ENCODE measurements at regions not wholly inside any gene's neighbourhood (a gene's known extent, or its start where the extent isn't known, plus 50 kb on each side); places are given as distances from the start of the nearest gene placed in this dataset.
A peak's percentile ranks its signal among the peaks of the same experiment; 100 is the strongest.

DNA sequence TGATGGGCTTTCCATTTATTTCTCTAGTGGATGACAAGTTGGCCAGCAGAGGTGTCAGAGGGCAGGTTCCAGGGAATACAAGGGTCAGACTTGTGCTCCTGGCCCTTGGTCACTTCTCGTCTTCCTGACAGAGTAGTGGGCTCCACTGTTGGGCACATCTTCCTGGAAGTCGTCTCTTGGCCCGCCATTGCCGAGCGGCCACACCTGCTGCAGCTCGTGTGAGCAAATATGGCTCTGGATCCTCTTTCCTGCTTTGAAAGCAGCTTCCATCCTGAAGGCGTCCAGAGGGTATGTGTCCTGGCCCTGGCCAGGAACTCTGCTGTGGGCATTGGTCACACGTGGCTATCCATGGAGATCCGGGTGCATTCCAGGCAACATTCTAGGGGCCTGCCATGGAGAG is 100.2 kb downstream of the SNRPN start:
- H3K9me3 ChIP-seq, result peaks cover 4 to 56% (median 24%) of the 10 kb centered on the region in 4 donors
- no CpG with 5 or more reads among the region's 9 CpGs for WGBS (ENCODE audit: insufficient coverage, low coverage, low lambda C conversion rate, missing lambda C conversion rate)
- intact Hi-C loops (cut with DNase I), result no loop called here
- DNase-seq, result no peak
- no peaks in the 10 kb centered on the region for H3K27me3 ChIP-seq
- TF ChIP-seq POLR2A (IDR thresholded peaks at IDR 0.05), result no peak
- TF ChIP-seq, protein P1, sequence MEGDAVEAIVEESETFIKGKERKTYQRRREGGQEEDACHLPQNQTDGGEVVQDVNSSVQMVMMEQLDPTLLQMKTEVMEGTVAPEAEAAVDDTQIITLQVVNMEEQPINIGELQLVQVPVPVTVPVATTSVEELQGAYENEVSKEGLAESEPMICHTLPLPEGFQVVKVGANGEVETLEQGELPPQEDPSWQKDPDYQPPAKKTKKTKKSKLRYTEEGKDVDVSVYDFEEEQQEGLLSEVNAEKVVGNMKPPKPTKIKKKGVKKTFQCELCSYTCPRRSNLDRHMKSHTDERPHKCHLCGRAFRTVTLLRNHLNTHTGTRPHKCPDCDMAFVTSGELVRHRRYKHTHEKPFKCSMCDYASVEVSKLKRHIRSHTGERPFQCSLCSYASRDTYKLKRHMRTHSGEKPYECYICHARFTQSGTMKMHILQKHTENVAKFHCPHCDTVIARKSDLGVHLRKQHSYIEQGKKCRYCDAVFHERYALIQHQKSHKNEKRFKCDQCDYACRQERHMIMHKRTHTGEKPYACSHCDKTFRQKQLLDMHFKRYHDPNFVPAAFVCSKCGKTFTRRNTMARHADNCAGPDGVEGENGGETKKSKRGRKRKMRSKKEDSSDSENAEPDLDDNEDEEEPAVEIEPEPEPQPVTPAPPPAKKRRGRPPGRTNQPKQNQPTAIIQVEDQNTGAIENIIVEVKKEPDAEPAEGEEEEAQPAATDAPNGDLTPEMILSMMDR (IDR thresholded peaks at IDR 0.05), result no peak
- peaks cover 0 to 43% (median 0%) of the 10 kb centered on the region in 4 donors for H3K36me3 ChIP-seq
- H3K4me3 ChIP-seq, result no peak overlapping the region
- no peak overlapping the region for H3K27ac ChIP-seq
- no peak for ATAC-seq
- H3K4me1 ChIP-seq, result no peaks in the 10 kb centered on the region

DNA sequence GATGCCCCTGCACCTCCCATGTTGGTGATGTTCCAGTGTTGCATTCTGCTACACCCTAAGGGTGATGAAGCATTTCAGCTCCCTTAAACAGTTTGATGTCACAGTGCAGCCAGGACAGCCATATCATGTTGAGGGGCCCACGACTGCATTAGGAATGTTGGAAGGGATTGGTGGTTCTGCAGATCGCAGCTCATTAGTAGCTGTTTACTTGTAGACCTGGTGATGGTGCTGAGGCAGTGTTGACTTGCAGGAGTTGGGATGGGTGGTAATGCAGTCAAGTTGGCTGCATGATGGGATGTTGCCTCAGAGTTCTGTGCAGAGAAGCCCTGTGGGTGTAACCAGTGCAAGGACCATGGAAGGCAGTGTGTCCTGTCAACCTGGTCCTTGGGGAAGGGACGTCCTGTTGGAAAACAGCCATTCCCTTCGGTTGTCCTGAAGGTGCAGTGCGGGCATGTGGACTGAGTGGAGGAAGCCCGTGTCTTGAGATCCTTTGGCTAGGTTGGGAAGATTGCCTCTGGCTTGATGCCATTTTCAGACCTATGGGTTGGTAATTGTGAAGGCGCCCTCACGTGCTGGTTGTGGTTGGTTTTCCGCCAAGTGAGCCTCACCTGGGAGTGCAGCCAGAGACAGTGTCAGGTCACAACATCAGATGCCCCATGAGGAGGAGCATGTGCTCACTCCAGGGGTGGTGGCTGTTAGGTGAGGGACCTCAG is 100.7 kb downstream of the SNRPN start:
- H3K36me3 ChIP-seq, result peaks cover 0 to 47% (median 0%) of the 10 kb centered on the region in 4 donors
- no peak for ATAC-seq
- intact Hi-C loops (cut with DNase I), result no loop called here
- no peaks in the 10 kb centered on the region for H3K4me1 ChIP-seq
- H3K27me3 ChIP-seq, result no peaks in the 10 kb centered on the region
- H3K4me3 ChIP-seq, result no peak overlapping the region
- no peak overlapping the region for H3K27ac ChIP-seq
- DNase-seq, result peak in 1 of 3 donors; percentile 35
- no peak for TF ChIP-seq POLR2A (IDR thresholded peaks at IDR 0.05)
- TF ChIP-seq, protein P1 (IDR thresholded peaks at IDR 0.05), result no peak
- WGBS (ENCODE audit: insufficient coverage, low coverage, low lambda C conversion rate, missing lambda C conversion rate), result 100% methylated on average over 2 of the region's 9 CpGs
- peaks cover 4 to 53% (median 25%) of the 10 kb centered on the region in 4 donors for H3K9me3 ChIP-seq

DNA sequence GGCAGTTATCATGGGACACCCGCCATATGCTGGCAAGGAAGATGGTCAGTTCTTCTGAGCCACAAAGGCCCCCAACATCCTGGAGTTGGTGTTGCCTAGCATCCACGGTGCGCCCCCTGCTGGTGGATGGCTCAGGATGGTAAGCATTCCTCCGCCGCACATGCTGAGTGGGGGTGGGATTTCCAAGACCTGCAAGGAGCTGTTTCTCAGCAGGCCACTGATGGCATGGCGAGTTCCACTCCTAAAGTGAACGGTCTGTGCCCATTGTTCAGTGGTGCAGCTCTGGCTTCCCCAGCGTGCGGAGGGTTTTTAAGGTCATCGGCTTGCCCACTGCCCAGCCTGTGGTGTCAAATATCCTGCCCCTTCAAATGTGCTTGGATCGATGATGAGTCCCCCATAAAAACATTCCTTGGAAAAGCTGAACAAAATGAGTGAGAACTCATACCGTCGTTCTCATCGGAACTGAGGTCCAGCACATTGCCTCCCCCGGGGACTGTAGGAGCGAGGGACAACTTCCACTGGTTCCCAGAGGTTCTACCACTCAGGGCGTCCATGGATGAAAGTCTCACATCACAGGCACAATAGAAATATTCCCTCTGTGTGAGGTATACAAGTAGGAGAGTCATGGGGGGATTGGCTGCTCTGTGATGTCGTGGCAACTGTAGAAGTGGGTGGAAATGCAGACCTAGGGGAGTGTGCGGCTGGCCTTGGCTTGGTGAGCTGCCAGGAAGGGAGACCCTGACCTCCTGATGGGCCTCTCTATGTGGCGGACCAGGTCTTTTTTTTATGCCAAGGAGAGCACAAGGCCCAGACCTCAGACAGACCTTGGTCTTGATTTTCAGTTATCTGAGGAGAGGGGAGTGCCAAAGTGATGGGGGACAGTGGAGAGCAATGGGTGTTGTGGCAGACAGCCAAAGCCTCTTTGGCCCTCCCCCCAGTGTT is 102.0 kb downstream of the SNRPN start:
- Histone ChIP-seq H3K36me3 (peaks cover 0 to 48% (median 0%) of the 10 kb centered on the region in 4 donors), H3K27ac (no peak overlapping the region), H3K9me3 (peaks cover 2 to 61% (median 31%) of the 10 kb centered on the region in 4 donors), H3K4me1 (no peaks in the 10 kb centered on the region), H3K4me3 (no peak overlapping the region), H3K27me3 (no peaks in the 10 kb centered on the region)
- WGBS (ENCODE audit: insufficient coverage, low coverage, low lambda C conversion rate, missing lambda C conversion rate), result 90% methylated on average over 6 of the region's 20 CpGs
- intact Hi-C loops (cut with DNase I), result no loop called here
- peak in 2 of 3 donors; percentile 35 to 42 for DNase-seq
- TF ChIP-seq, protein P1 (IDR thresholded peaks at IDR 0.05), result no peak
- no peak for TF ChIP-seq POLR2A (IDR thresholded peaks at IDR 0.05)
- ATAC-seq, result no peak

DNA sequence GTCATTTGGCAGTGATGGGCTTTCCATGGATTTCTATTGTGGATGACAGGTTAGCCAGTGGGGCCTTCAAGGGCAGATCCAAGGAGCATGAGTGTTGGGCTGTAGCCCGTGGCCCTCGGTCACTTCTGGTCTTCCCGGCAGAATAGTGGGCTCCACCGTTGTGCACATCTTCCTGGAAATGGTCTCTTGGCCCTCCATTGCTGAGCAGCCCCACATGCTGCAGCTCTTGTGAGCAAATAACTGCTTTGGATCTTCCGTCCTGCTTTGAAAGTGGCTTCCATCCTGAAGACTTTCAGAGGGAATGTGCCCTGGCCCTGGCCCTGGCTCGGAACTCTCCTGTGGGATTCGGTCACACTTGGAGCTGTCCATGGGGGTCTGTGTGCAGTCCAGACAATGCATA is 102.8 kb downstream of the SNRPN start:
- peak in 1 of 3 donors; percentile 17 for DNase-seq
- peaks cover 0 to 51% (median 0%) of the 10 kb centered on the region in 4 donors for H3K36me3 ChIP-seq
- H3K27ac ChIP-seq, result no peak overlapping the region
- intact Hi-C loops (cut with DNase I), result no loop called here
- peaks cover 0 to 59% (median 33%) of the 10 kb centered on the region in 4 donors for H3K9me3 ChIP-seq
- WGBS (ENCODE audit: insufficient coverage, low coverage, low lambda C conversion rate, missing lambda C conversion rate), result no CpG with 5 or more reads among the region's 7 CpGs
- ATAC-seq, result no peak
- TF ChIP-seq, protein P1 (IDR thresholded peaks at IDR 0.05), result no peak
- TF ChIP-seq POLR2A (IDR thresholded peaks at IDR 0.05), result no peak
- no peaks in the 10 kb centered on the region for H3K4me1 ChIP-seq
- no peak overlapping the region for H3K4me3 ChIP-seq
- H3K27me3 ChIP-seq, result no peaks in the 10 kb centered on the region

All from right lobe of liver (tissue), 6 donors.